K562 (cell line): ENCODE measurements at regions not wholly inside any gene's neighbourhood (a gene's known extent, or its start where the extent isn't known, plus 50 kb on each side); places are given as distances from the start of the nearest gene placed in this dataset.

Source experiments
- ATAC-seq: fragments of 200-7000 bp; cut with Tn5 transposase; 3 replicates; pipeline ENCODE4 v1.9.1; 2020; ENCODE audit warnings: moderate library complexity
- BruUV-seq: library from RNA; stranded (reverse); fragments of 400-500 nt; replicated peaks from 2 replicates; lab custom pipeline; 2021; lab: Mats Ljungman, UMichigan
- CTCF ChIA-PET: fragments of 300-600 bp; formaldehyde crosslinking; extraction: SDS; loops from one replicate; lab custom pipeline; 2021; ENCODE audit warnings: low intra/inter-chr PET ratio; lab: Yijun Ruan, JAX
- POLR2A ChIA-PET: fragments of 300-600, 350-650 bp; sonication (Branson Sonifier 250); formaldehyde crosslinking; extraction: SDS; loops from one replicate; lab custom pipeline; 2021; ENCODE audit warnings: antibody characterized with exemption, inconsistent platforms; lab: Yijun Ruan, JAX
- DNase-seq, 4 experiments: peaks; one replicate each; pipeline versions ENCODE4 v3.0.0 to v3.0.0-alpha.2; 2011 to 2018; ENCODE audit warnings: low spot score in 3 of 4, mixed read lengths in 3 of 4; ENCODE audit errors: extremely low read depth in 1 of 4
- FAIRE-seq: peaks from 2 replicates; lab custom pipeline; 2011; peaks lifted over from hg19 to GRCh38; lab: Jason Lieb, UNC
- H2AFZ ChIP-seq: 2 replicates; pipeline ENCODE4 v1.6.0; 2011; ENCODE audit warnings: low read depth, low read length, control low read depth, inconsistent platforms
- H3K27ac ChIP-seq: fragments of 200-600 bp; 3 replicates; pipeline ENCODE4 v1.8.0; 2011; ENCODE audit warnings: low read depth, mild to moderate bottlenecking, control low read depth, inconsistent platforms, low read length, moderate library complexity, mixed read lengths; ENCODE audit errors: extremely low read depth
- H3K27me3 ChIP-seq, 2 experiments: fragments of 300-600 bp in 1 of 2; 2 replicates in 1 of 2; 3 replicates in 1 of 2; pipeline versions ENCODE4 v1.6.0 to v1.8.0; 2011; ENCODE audit warnings: inconsistent platforms in 2 of 2, low read length in 2 of 2, mild to moderate bottlenecking in 1 of 2, mixed read lengths in 1 of 2, moderate library complexity in 1 of 2; ENCODE audit not compliant: control insufficient read depth in 2 of 2, insufficient read depth in 2 of 2
- H3K36me3 ChIP-seq: fragments of 300-600 bp; 3 replicates; pipeline ENCODE4 v1.8.0; 2011; ENCODE audit warnings: mild to moderate bottlenecking, low read length, inconsistent platforms; ENCODE audit not compliant: control insufficient read depth, insufficient read depth
- H3K4me1 ChIP-seq, 2 experiments: fragments of 200-600 bp in 1 of 2; replicated peaks in 1 of 2; 2 replicates in 1 of 2; 3 replicates in 1 of 2; pipeline versions ENCODE4 v1.5.1 to v1.8.0; 2011; ENCODE audit warnings: inconsistent platforms in 2 of 2, low read length in 2 of 2, mild to moderate bottlenecking in 1 of 2, mixed read lengths in 1 of 2, moderate library complexity in 1 of 2; ENCODE audit not compliant: control insufficient read depth in 2 of 2, insufficient read depth in 2 of 2
- H3K4me2 ChIP-seq: 2 replicates; pipeline ENCODE4 v1.6.1; 2011; ENCODE audit warnings: low read length, control low read depth, inconsistent platforms, mixed read lengths; ENCODE audit not compliant: insufficient read depth
- H3K4me3 ChIP-seq: fragments of 200-600 bp; sonication (generic), shearing (Covaris generic); 2 replicates; pipeline ENCODE4 v1.5.1; 2016; ENCODE audit warnings: control low read depth, inconsistent platforms
- H3K79me2 ChIP-seq: fragments of 200-600 bp; 3 replicates; pipeline ENCODE4 v1.8.0; 2011; ENCODE audit warnings: low read length, inconsistent platforms; ENCODE audit not compliant: control insufficient read depth, insufficient read depth
- H3K9ac ChIP-seq, 2 experiments: 2 replicates each; pipeline versions ENCODE4 v1.6.0 to v1.6.1; 2011; ENCODE audit warnings: low read depth in 2 of 2, low read length in 2 of 2, control low read depth in 1 of 2, inconsistent platforms in 1 of 2, mild to moderate bottlenecking in 1 of 2, mixed read lengths in 1 of 2; ENCODE audit not compliant: insufficient read depth in 1 of 2
- H3K9me1 ChIP-seq: one replicate; pipeline ENCODE4 v1.6.0; 2011; ENCODE audit warnings: inconsistent platforms, mild to moderate bottlenecking, low read length, moderate library complexity; ENCODE audit not compliant: control insufficient read depth, insufficient read depth
- H3K9me3 ChIP-seq: replicated peaks from 2 replicates; pipeline ENCODE4 v1.5.1; 2011; ENCODE audit warnings: low read depth, low read length, inconsistent platforms; ENCODE audit not compliant: control insufficient read depth, insufficient read depth
- H4K20me1 ChIP-seq: replicated peaks from 2 replicates; pipeline ENCODE4 v1.6.1; 2011; ENCODE audit warnings: low read length, inconsistent platforms, mixed read lengths; ENCODE audit not compliant: control insufficient read depth, insufficient read depth
- BRD4 ChIP-seq: fragments of 200-600 bp; sonication (generic); IDR thresholded peaks from 2 replicates; pipeline ENCODE4 v1.6.1; 2017; ENCODE audit warnings: inconsistent platforms
- CAMTA2 ChIP-seq: fragments of 250-450 bp; sonication (Bioruptor Pico); conservative IDR thresholded peaks from 2 replicates; pipeline ENCODE4 v1.5.1; 2022
- ETS2 ChIP-seq: IDR thresholded peaks from 2 replicates; pipeline ENCODE4 v1.6.1; 2016; ENCODE audit warnings: borderline replicate concordance, missing genetic modification characterization, mild to moderate bottlenecking, moderate library complexity, missing compliant biosample characterization; ENCODE audit not compliant: poor library complexity, severe bottlenecking
- MGA ChIP-seq: fragments of 450-650 bp; IDR thresholded peaks from 2 replicates; pipeline ENCODE4 v1.6.1; 2016; ENCODE audit warnings: mild to moderate bottlenecking, moderate library complexity
- RAD51 ChIP-seq: fragments of 450-650 bp; IDR thresholded peaks from 2 replicates; pipeline ENCODE4 v1.7.1; 2016; ENCODE audit warnings: low read depth, mild to moderate bottlenecking, borderline replicate concordance
- SRF ChIP-seq, 2 experiments: fragments of 250-450, 450-650 bp in 1 of 2; sonication (Bioruptor Pico) in 1 of 2; sonication (generic) in 1 of 2; formaldehyde crosslinking; IDR thresholded peaks; 2 replicates each; pipeline versions ENCODE4 v1.5.0 to v1.5.1; 2020 to 2022; ENCODE audit warnings: mild to moderate bottlenecking in 1 of 2, missing genetic modification reagents in 1 of 2
- STAT5B ChIP-seq: fragments of 250-450 bp; sonication (Bioruptor Pico); IDR thresholded peaks from 2 replicates; pipeline ENCODE4 v1.8.0; 2021; ENCODE audit warnings: mild to moderate bottlenecking, inconsistent platforms
- THAP7 ChIP-seq: fragments of 250-450 bp; sonication (Bioruptor Pico); IDR thresholded peaks from 2 replicates; pipeline ENCODE4 v1.5.0; 2021
- YY1 ChIP-seq, 3 experiments: IDR thresholded peaks; 2 replicates each; pipeline ENCODE4 v1.6.1; 2011; ENCODE audit warnings: low read length in 2 of 3, mild to moderate bottlenecking in 2 of 3, moderate library complexity in 2 of 3, borderline replicate concordance in 1 of 3, control low read depth in 1 of 3, low read depth in 1 of 3; ENCODE audit not compliant: insufficient read depth in 3 of 3, insufficient replicate concordance in 2 of 3, control insufficient read depth in 1 of 3, insufficient read length in 1 of 3; ENCODE audit errors: extremely low read depth in 1 of 3
- WGBS: fragments of 100-300 bp; shearing (Covaris generic); methylation state at CpG from one replicate; pipeline ENCODE4 v1.1.6; 2016; ENCODE audit warnings: low coverage, mixed read lengths; ENCODE audit not compliant: insufficient coverage; ENCODE audit errors: missing lambda C conversion rate; 5-methylcytosine and 5-hydroxymethylcytosine counted together
- in situ Hi-C: fragments of 300-500 bp; cut with MboI; formaldehyde crosslinking; loops from 4 replicates; pipeline ENCODE4 v1.15.0; 2018; ENCODE audit warnings: inconsistent platforms, mixed read lengths
- intact Hi-C: fragments of 100-400 bp; cut with micrococcal nuclease; formaldehyde crosslinking; loops from 2 replicates; pipeline ENCODE4 v1.14.2; 2022

DNA sequence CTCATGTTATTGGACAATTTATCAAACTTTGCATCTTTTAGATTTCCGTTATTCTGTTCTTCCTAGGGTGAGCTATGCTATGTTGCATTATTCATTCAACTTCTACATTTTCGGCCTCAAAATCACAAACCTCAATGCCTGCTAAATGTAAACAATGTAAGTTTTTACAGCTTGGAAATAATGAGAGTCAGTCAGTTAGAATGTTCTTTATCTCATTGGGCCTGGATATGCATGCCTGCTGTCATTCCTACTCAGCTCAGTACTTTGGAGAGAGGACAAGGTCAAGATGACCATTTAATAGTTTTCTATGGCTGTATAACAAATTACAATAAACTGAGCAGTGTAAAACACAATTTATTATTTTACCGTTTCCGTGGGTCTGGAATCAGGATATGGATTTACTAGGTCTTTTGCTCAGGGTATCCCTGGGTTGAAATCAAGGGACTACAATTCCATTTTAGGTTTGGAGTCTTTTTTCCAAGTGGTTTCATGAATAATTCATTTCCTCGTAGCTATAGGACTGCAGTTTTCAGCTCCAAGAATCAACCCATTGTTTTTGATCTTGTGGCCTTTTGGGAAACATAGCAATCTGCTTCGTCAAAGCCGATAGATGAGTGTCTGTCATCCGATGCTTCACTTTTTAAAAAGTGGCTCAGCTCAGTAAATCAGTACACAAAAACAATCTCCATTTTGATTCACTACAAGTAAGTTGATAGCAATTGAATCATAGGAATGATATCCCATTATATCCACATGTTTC is 1143.2 kb upstream of the CDH6 start:
- in situ Hi-C loops = no loop called here
- WGBS = 8% methylated on average over 8 of the region's 8 CpGs
- DNase-seq = no peak
- no peak overlapping the region for H3K27ac ChIP-seq
- H3K79me2 ChIP-seq = no peaks in the 10 kb centered on the region
- H2AFZ ChIP-seq = no peak overlapping the region
- H3K27me3 ChIP-seq = no peaks in the 10 kb centered on the region
- CTCF ChIA-PET = no interaction called here
- intact Hi-C loops = no loop called here
- H3K36me3 ChIP-seq = no peaks in the 10 kb centered on the region
- BruUV-seq = no TSS peak
- H3K4me3 ChIP-seq = no peak overlapping the region
- no peak for FAIRE-seq
- H3K9me1 ChIP-seq = no peaks in the 10 kb centered on the region
- no peaks in the 10 kb centered on the region for H3K4me1 ChIP-seq
- POLR2A ChIA-PET = interaction anchor here (0.8 kb wide), 1 partner anchor 10 kb away, joined by 3 read pairs; no protein-coding TSS in a partner anchor
- H4K20me1 ChIP-seq = no peaks in the 10 kb centered on the region
- H3K9ac ChIP-seq = no peak overlapping the region
- H3K9me3 ChIP-seq = no peaks in the 10 kb centered on the region
- no peak overlapping the region for H3K4me2 ChIP-seq
- ATAC-seq = no peak
- TF ChIP-seq BRD4 (no peak), SRF (CRISPR knock-in tag; IDR thresholded peaks at IDR 0.05) (no peak), ETS2 (no peak), THAP7 (CRISPR knock-in tag) (no peak), MGA (no peak), STAT5B (CRISPR knock-in tag) (no peak), CAMTA2 (CRISPR knock-in tag) (no peak), RAD51 (no peak), YY1 (IDR thresholded peaks at IDR 0.05; ENCODE audit: borderline replicate concordance in 1 of 3, control insufficient read depth in 1 of 3, extremely low read depth in 1 of 3, insufficient read depth in 3 of 3, insufficient read length in 1 of 3, insufficient replicate concordance in 2 of 3, low read depth in 1 of 3, low read length in 2 of 3) (no peak)
